Spleen (tissue), 11 donors: ENCODE measurements at regions not wholly inside any gene's neighbourhood (a gene's known extent, or its start where the extent isn't known, plus 50 kb on each side); places are given as distances from the start of the nearest gene placed in this dataset.

Experiments used
- DNase-seq: peaks from one replicate; pipeline ENCODE4 v3.0.0-alpha.2; 2020
- H3K27ac ChIP-seq, 8 donors: fragments of 200-600 bp; sonication (generic) in 7 of 8; 1 replicate in 4 of 8; 2 replicates in 4 of 8; pipeline versions ENCODE4 v1.5.0 to v1.8.0; 2016 to 2021; ENCODE audit warnings: inconsistent platforms in 4 of 8, mild to moderate bottlenecking in 4 of 8, moderate library complexity in 1 of 8
- H3K27me3 ChIP-seq, 7 donors: fragments of 200-600 bp; sonication (generic) in 6 of 7; replicated peaks in 1 of 7; 1 replicate in 4 of 7; 2 replicates in 3 of 7; pipeline versions ENCODE4 v1.5.0 to v1.8.0; 2016 to 2021; ENCODE audit warnings: inconsistent platforms in 3 of 7, mild to moderate bottlenecking in 1 of 7
- H3K36me3 ChIP-seq, 6 donors: fragments of 200-600 bp; sonication (generic) in 5 of 6; 1 replicate in 4 of 6; 2 replicates in 2 of 6; pipeline versions ENCODE4 v1.5.0 to v1.8.0; 2016 to 2021; ENCODE audit warnings: inconsistent platforms in 2 of 6
- H3K4me1 ChIP-seq, 6 donors: fragments of 200-600 bp; sonication (generic) in 5 of 6; 1 replicate in 3 of 6; 2 replicates in 3 of 6; pipeline versions ENCODE4 v1.5.0 to v1.8.0; 2016 to 2021; ENCODE audit warnings: inconsistent platforms in 3 of 6
- H3K4me3 ChIP-seq, 8 donors: fragments of 200-600 bp; sonication (generic) in 7 of 8; 1 replicate in 4 of 8; 2 replicates in 4 of 8; pipeline versions ENCODE4 v1.5.0 to v1.8.0; 2016 to 2021; ENCODE audit warnings: inconsistent platforms in 4 of 8, mild to moderate bottlenecking in 4 of 8, moderate library complexity in 2 of 8
- H3K9me3 ChIP-seq, 8 donors: fragments of 200-600 bp; sonication (generic) in 7 of 8; 1 replicate in 4 of 8; 2 replicates in 4 of 8; pipeline versions ENCODE4 v1.5.0 to v1.8.0; 2016 to 2021; ENCODE audit warnings: inconsistent platforms in 4 of 8
- POLR2A ChIP-seq, 3 donors: fragments of 450-650 bp; IDR thresholded peaks; one replicate each; pipeline ENCODE4 v1.5.1; 2017; ENCODE audit warnings: antibody characterized with exemption in 3 of 3, mild to moderate bottlenecking in 1 of 3
- POLR2AphosphoS5 ChIP-seq, 3 donors: sonication (generic); formaldehyde crosslinking; IDR thresholded peaks; one replicate each; pipeline ENCODE4 v1.5.1; 2017; ENCODE audit warnings: antibody characterized with exemption in 3 of 3
- WGBS, 5 donors: extraction: QIAGEN DNeasy Blood & Tissue Kit in 3 of 5; methylation state at CpG; one replicate each; pipeline versions ENCODE4 v1.1.5 to v1.1.7; 2013 to 2018; 5-methylcytosine and 5-hydroxymethylcytosine counted together
- intact Hi-C: fragments of 100-400 bp; cut with DNase I; formaldehyde crosslinking; loops from one replicate; pipeline ENCODE4 v1.15.0; 2023; ENCODE audit warnings: low total_unique reads
- TF ChIP-seq, protein P1 (sequence below), 11 experiments: fragments of 200-600 bp in 7 of 11; fragments of 450-650 bp in 4 of 11; sonication (generic) in 4 of 11; IDR thresholded peaks in 8 of 11; conservative IDR thresholded peaks in 3 of 11; 1 replicate in 7 of 11; 2 replicates in 4 of 11; pipeline versions ENCODE4 v1.4.0 to v1.8.0; 2016 to 2021; ENCODE audit warnings: antibody characterized with exemption in 11 of 11, inconsistent platforms in 4 of 11, mild to moderate bottlenecking in 1 of 11
- donor health status: healthy with polysubstance abuse.
- donor health status: DM: no; HTN: no; CAD: no; lungs with moderate emphysema.
- donor health status: DM: no; HTN: no; CAD: no.
- donor health status: Bipolar disorder and iron deficiency.
- donor health status: healthy.
- donor health status: DM: no; HTN: no; CAD: no.
- donor health status: DM: yes; HTN: yes; CAD: no.

DNA sequence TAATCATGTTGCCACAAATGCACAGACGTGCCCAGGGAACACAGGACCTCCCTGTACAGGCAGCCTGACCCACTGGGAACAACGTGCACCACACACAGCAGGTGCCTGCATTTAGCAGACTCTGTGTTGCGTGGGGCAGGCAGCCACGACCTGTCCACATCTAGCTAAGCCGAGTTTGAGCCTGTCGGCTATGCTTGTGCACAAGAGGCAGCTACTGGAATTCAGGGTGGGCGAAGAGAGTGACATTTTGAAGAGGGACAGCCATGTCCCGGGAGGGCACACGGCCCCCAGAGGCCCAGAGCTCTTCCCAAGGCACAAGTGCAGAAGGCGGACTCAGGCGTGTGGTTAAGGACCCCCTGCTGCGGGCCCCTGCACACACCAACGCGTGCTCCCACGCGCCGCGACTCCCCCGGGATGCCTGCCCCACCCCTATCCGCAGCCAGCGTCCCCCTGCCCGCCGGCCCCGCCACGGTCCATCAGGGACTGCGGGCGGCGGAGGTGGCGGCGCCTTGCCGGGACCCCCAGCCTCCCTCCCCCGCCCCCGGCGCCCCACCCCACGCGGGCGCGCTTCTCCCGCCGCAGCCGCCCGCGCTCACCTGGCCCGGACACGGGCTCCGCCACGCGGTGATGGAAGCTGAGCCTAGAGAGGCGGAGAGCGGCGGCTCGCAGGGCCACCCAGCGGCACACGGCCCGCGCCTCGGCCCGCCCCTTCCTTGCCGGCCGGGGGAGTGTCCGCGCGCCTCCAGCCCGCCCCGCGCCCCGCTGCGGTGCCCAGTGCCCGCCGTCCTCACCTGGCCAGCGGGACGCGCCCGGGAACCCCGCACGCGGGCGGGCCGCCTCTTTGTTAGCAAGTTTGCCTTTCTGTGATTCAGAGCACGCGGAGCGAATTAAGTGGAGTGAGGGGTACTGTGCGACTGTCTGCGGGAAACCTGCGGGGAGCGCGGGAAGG lies 125.3 kb upstream of the PRMT8 start:
- no peaks in the 10 kb centered on the region for H3K36me3 ChIP-seq
- intact Hi-C loops = no loop called here
- 6 to 15% (median 10%) methylated on average over 13 to 87 of the region's 87 CpGs for WGBS, 5 donors
- peaks cover 0 to 91% (median 28%) of the 10 kb centered on the region in 7 donors for H3K27me3 ChIP-seq
- H3K27ac ChIP-seq = no peak overlapping the region
- TF ChIP-seq POLR2AphosphoS5 (IDR thresholded peaks at IDR 0.05) (no peak), POLR2A (IDR thresholded peaks at IDR 0.05) (no peak)
- DNase-seq = no peak
- peak overlapping the region in 6 of 8 donors; percentile 13 to 56 (median 24) for H3K4me3 ChIP-seq
- peaks cover 0 to 11% (median 7%) of the 10 kb centered on the region in 6 donors for H3K4me1 ChIP-seq
- H3K9me3 ChIP-seq = no peaks in the 10 kb centered on the region

DNA sequence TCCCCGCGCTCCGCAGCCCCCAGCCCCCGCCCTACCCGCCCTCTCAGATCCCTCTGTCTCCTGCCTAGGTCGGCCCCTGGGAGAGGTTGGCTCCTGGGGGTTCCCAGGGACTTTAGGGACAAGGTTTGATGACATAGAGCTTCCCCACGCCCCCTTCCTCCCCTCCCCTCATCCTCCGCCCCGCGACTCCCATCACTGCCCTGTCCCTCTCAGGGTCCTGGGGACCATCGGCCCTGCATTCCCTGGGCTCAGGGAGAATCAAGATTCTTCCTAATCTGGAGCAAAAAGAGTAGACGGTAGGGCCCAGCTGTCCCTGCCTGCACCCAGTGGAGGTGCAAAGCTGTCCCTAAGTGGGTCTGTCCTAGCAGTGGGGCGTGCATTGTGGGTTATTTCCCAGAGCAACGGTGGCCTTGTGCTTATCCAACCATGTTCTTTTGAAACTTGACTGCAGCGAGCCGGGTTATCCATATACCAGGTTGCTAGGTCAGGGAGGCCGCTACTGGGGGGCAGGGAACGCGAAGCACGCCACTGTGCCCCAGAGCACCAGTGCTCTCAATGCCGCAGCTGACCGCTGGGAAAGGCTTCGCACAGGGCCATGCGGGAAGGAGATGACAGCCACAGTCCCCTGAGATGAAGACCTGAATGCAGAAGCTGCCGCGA lies 124.4 kb upstream of the PRMT8 start:
- WGBS, 5 donors = 39 to 77% (median 48%) methylated on average over 12 to 26 of the region's 26 CpGs
- no peak for DNase-seq
- Histone ChIP-seq H3K4me1 (peaks cover 0 to 11% (median 7%) of the 10 kb centered on the region in 6 donors), H3K36me3 (no peaks in the 10 kb centered on the region), H3K27me3 (peaks cover 0 to 82% (median 28%) of the 10 kb centered on the region in 7 donors), H3K4me3 (peak overlapping the region in 3 of 8 donors; percentile 19 to 56 (median 24)), H3K27ac (no peak overlapping the region), H3K9me3 (no peaks in the 10 kb centered on the region)
- intact Hi-C loops = no loop called here
- TF ChIP-seq, protein P1, sequence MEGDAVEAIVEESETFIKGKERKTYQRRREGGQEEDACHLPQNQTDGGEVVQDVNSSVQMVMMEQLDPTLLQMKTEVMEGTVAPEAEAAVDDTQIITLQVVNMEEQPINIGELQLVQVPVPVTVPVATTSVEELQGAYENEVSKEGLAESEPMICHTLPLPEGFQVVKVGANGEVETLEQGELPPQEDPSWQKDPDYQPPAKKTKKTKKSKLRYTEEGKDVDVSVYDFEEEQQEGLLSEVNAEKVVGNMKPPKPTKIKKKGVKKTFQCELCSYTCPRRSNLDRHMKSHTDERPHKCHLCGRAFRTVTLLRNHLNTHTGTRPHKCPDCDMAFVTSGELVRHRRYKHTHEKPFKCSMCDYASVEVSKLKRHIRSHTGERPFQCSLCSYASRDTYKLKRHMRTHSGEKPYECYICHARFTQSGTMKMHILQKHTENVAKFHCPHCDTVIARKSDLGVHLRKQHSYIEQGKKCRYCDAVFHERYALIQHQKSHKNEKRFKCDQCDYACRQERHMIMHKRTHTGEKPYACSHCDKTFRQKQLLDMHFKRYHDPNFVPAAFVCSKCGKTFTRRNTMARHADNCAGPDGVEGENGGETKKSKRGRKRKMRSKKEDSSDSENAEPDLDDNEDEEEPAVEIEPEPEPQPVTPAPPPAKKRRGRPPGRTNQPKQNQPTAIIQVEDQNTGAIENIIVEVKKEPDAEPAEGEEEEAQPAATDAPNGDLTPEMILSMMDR (IDR thresholded peaks at IDR 0.05 in 8 of 11, conservative IDR thresholded peaks at IDR 0.05 in 3 of 11) = no peak
- TF ChIP-seq POLR2A (IDR thresholded peaks at IDR 0.05) = no peak
- no peak for TF ChIP-seq POLR2AphosphoS5 (IDR thresholded peaks at IDR 0.05)

GRCh38 chr12:3367750-3368444 lies 123.1 kb upstream of the PRMT8 start:
- 84 to 91% (median 86%) methylated on average over 14 to 16 of the region's 16 CpGs for WGBS, 5 donors
- DNase-seq = no peak
- Histone ChIP-seq H3K4me3 (no peak overlapping the region), H3K4me1 (peaks cover 0 to 11% (median 7%) of the 10 kb centered on the region in 6 donors), H3K27ac (no peak overlapping the region), H3K9me3 (no peaks in the 10 kb centered on the region), H3K36me3 (no peaks in the 10 kb centered on the region), H3K27me3 (peaks cover 0 to 69% (median 28%) of the 10 kb centered on the region in 7 donors)
- TF ChIP-seq POLR2AphosphoS5 (IDR thresholded peaks at IDR 0.05) = no peak
- TF ChIP-seq, protein P1 (IDR thresholded peaks at IDR 0.05 in 8 of 11, conservative IDR thresholded peaks at IDR 0.05 in 3 of 11) = no peak
- TF ChIP-seq POLR2A (IDR thresholded peaks at IDR 0.05) = no peak
- intact Hi-C loops = no loop called here

DNA sequence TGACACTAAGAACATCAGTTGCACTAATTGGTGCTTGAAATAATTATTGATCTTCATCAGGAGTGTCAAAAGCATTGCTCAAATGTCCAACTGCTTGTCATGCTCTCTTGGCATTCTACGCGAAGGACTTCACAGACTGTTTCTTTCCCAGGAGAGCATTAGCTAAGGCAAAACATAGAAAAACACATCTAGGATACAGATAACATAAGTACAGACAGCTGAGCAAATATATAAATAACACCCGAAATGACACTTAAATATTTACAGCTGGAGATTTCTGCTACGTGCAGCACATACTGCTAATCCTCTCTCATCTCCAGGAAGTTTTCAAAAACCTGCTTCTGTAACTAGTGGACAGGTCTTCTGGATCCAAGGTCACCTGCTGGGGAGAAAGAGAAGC lies 120.0 kb upstream of the PRMT8 start:
- intact Hi-C loops = no loop called here
- H3K27me3 ChIP-seq = peaks cover 0 to 39% (median 14%) of the 10 kb centered on the region in 7 donors
- no peak overlapping the region for H3K4me3 ChIP-seq
- no peak for DNase-seq
- H3K4me1 ChIP-seq = peaks cover 0 to 5% (median 2%) of the 10 kb centered on the region in 6 donors
- H3K27ac ChIP-seq = no peak overlapping the region
- 50 to 67% (median 61%) methylated on average over 4 of the region's 4 CpGs for WGBS, 5 donors
- TF ChIP-seq POLR2AphosphoS5 (IDR thresholded peaks at IDR 0.05) (no peak), POLR2A (IDR thresholded peaks at IDR 0.05) (no peak)
- TF ChIP-seq, protein P1 (IDR thresholded peaks at IDR 0.05 in 8 of 11, conservative IDR thresholded peaks at IDR 0.05 in 3 of 11) = no peak
- H3K9me3 ChIP-seq = no peaks in the 10 kb centered on the region
- H3K36me3 ChIP-seq = no peaks in the 10 kb centered on the region
